B cell (primary cell): ENCODE measurements at regions not wholly inside any gene's neighbourhood (a gene's known extent, or its start where the extent isn't known, plus 50 kb on each side); places are given as distances from the start of the nearest gene placed in this dataset.

Source experiments
- ATAC-seq: fragments of 200-7000 bp; cut with Tn5 transposase; one replicate; pipeline ENCODE4 v1.10.0; 2021; ENCODE audit warnings: low read depth, mild to moderate bottlenecking, moderate number of reproducible peaks, moderate library complexity
- CTCF ChIA-PET: fragments of 350-600 bp; sonication (Branson Sonifier 250); formaldehyde crosslinking; loops from one replicate; lab custom pipeline; 2021; ENCODE audit warnings: antibody characterized with exemption, inconsistent platforms; lab: Charles Lee
- POLR2A ChIA-PET: fragments of 350-600 bp; sonication (Branson Sonifier 250); formaldehyde crosslinking; loops from one replicate; lab custom pipeline; 2021; ENCODE audit warnings: antibody characterized with exemption; lab: Charles Lee
- DNase-seq: peaks from one replicate; pipeline ENCODE4 v3.0.0; 2013
- H2AFZ ChIP-seq: 2 replicates; pipeline ENCODE4 v1.6.1; 2012; ENCODE audit warnings: mild to moderate bottlenecking, low read depth, low read length; ENCODE audit not compliant: insufficient read depth, poor library complexity, severe bottlenecking
- H3K27ac ChIP-seq, 2 donors: 1 replicate in 1 of 2; 2 replicates in 1 of 2; pipeline ENCODE4 v1.5.1; 2012 to 2013; ENCODE audit warnings: low read length in 2 of 2, mild to moderate bottlenecking in 2 of 2, moderate library complexity in 1 of 2
- H3K27me3 ChIP-seq, 4 experiments: fragments of 200-600 bp in 1 of 4; sonication (generic) in 1 of 4; replicated peaks in 1 of 4; 1 replicate in 2 of 4; 2 replicates in 2 of 4; pipeline versions ENCODE4 v1.6.1 to v1.7.0; 2013 to 2016; ENCODE audit warnings: low read length in 3 of 4, mild to moderate bottlenecking in 2 of 4, mixed read lengths in 1 of 4, moderate library complexity in 1 of 4; ENCODE audit not compliant: insufficient read depth in 4 of 4, control insufficient read depth in 3 of 4; ENCODE audit errors: control extremely low read depth in 1 of 4
- H3K36me3 ChIP-seq, 2 experiments: replicated peaks in 1 of 2; 1 replicate in 1 of 2; 2 replicates in 1 of 2; pipeline versions ENCODE4 v1.6.1 to v1.7.1; 2013; ENCODE audit warnings: low read length in 1 of 2; ENCODE audit not compliant: insufficient read depth in 2 of 2, control insufficient read depth in 1 of 2; ENCODE audit errors: control extremely low read depth in 1 of 2, extremely low read depth in 1 of 2
- H3K4me1 ChIP-seq, 2 donors: fragments of 200-600 bp in 1 of 2; sonication (generic) in 1 of 2; 1 replicate in 1 of 2; 2 replicates in 1 of 2; pipeline versions ENCODE4 v1.5.1 to v1.6.1; 2013 to 2017; ENCODE audit warnings: low read length in 2 of 2; ENCODE audit not compliant: control insufficient read depth in 2 of 2, insufficient read depth in 2 of 2
- H3K4me2 ChIP-seq: replicated peaks from 2 replicates; pipeline ENCODE3; 2012; ENCODE audit warnings: mild to moderate bottlenecking, low read depth, low read length; ENCODE audit not compliant: poor library complexity, severe bottlenecking
- H3K4me3 ChIP-seq, 5 experiments: fragments of 200-600 bp in 1 of 5; sonication (generic) in 1 of 5; 1 replicate in 3 of 5; 2 replicates in 2 of 5; pipeline versions ENCODE4 v1.5.1 to v1.7.0; 2011 to 2016; ENCODE audit warnings: low read length in 4 of 5, mild to moderate bottlenecking in 4 of 5, low read depth in 2 of 5, control low read depth in 1 of 5, moderate library complexity in 1 of 5; ENCODE audit not compliant: insufficient read depth in 1 of 5; ENCODE audit errors: control extremely low read depth in 1 of 5, extremely low read depth in 1 of 5
- H3K79me2 ChIP-seq: fragments of 200-600 bp; sonication (generic); one replicate; pipeline ENCODE4 v1.6.0; 2016; ENCODE audit warnings: low read length; ENCODE audit not compliant: control insufficient read depth, insufficient read depth
- H3K9ac ChIP-seq: fragments of 200-600 bp; sonication (generic); 2 replicates; pipeline ENCODE4 v1.6.1; 2017; ENCODE audit warnings: mild to moderate bottlenecking, low read length, moderate library complexity
- H3K9me3 ChIP-seq, 3 donors: one replicate each; pipeline versions ENCODE4 v1.6.1 to v1.7.1; 2013; ENCODE audit warnings: low read length in 2 of 3; ENCODE audit not compliant: control insufficient read depth in 2 of 3, insufficient read depth in 1 of 3; ENCODE audit errors: control extremely low read depth in 1 of 3
- H4K20me1 ChIP-seq: 2 replicates; pipeline ENCODE4 v1.6.0; 2012; ENCODE audit warnings: mild to moderate bottlenecking, low read length; ENCODE audit not compliant: insufficient read depth, control insufficient read depth, poor library complexity, severe bottlenecking
- H3K27ac Mint-ChIP-seq: one replicate; pipeline ENCODE4 v1.8.0; 2021; ENCODE audit warnings: mixed read lengths
- H3K27me3 Mint-ChIP-seq: one replicate; pipeline ENCODE4 v1.8.0; 2021; ENCODE audit warnings: mixed read lengths
- H3K4me1 Mint-ChIP-seq: one replicate; pipeline ENCODE4 v1.8.0; 2021; ENCODE audit warnings: mixed read lengths
- H3K4me3 Mint-ChIP-seq: one replicate; pipeline ENCODE4 v1.8.0; 2021; ENCODE audit warnings: mixed read lengths
- H3K9me3 Mint-ChIP-seq: one replicate; pipeline ENCODE4 v1.8.0; 2022; ENCODE audit warnings: mixed read lengths; ENCODE audit not compliant: insufficient read depth
- EZH2 ChIP-seq: IDR thresholded peaks from 2 replicates; pipeline ENCODE4 v1.6.1; 2012; ENCODE audit warnings: borderline replicate concordance, low read depth, mild to moderate bottlenecking, moderate library complexity, low read length; ENCODE audit not compliant: insufficient read depth, poor library complexity, severe bottlenecking
- WGBS: methylation state at CpG from one replicate; pipeline ENCODE4 v1.1.5; 2013; ENCODE audit warnings: missing lambda C conversion rate; ENCODE audit not compliant: insufficient coverage; 5-methylcytosine and 5-hydroxymethylcytosine counted together
- intact Hi-C: fragments of 100-400 bp; cut with micrococcal nuclease; formaldehyde crosslinking; loops from one replicate; pipeline ENCODE4 v1.10.0; 2022
- TF ChIP-seq, protein P1 (sequence below): fragments of 200-600 bp; IDR thresholded peaks from one replicate; pipeline ENCODE4 v1.8.0; 2022; ENCODE audit warnings: antibody characterized with exemption, mild to moderate bottlenecking

DNA sequence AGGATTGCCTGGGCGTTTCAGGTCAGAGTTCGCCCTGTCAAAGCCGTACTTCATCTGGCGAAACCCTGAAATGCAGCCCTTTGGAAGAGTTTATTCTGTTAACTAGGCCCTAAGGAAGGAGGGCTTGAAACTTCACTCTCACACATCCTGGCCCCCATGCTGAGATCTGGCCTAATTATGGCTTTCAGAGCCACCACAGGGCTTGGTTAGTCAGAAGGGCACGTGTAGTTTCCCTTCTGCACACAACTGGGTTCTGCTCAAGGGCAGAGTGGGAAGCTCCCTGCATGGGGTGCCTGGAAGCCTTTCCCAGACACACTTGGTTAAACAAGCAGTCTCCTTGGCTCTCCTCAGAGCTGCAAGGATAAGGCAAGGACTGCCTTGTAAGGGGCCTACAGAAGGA lies 397.3 kb downstream of the SHISA9 start:
- TF ChIP-seq, protein P1, sequence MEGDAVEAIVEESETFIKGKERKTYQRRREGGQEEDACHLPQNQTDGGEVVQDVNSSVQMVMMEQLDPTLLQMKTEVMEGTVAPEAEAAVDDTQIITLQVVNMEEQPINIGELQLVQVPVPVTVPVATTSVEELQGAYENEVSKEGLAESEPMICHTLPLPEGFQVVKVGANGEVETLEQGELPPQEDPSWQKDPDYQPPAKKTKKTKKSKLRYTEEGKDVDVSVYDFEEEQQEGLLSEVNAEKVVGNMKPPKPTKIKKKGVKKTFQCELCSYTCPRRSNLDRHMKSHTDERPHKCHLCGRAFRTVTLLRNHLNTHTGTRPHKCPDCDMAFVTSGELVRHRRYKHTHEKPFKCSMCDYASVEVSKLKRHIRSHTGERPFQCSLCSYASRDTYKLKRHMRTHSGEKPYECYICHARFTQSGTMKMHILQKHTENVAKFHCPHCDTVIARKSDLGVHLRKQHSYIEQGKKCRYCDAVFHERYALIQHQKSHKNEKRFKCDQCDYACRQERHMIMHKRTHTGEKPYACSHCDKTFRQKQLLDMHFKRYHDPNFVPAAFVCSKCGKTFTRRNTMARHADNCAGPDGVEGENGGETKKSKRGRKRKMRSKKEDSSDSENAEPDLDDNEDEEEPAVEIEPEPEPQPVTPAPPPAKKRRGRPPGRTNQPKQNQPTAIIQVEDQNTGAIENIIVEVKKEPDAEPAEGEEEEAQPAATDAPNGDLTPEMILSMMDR, result no peak
- no peak for TF ChIP-seq EZH2
- no peak overlapping the region for H3K4me3 Mint-ChIP-seq
- ATAC-seq (no peak), DNase-seq (no peak)
- H3K4me3 ChIP-seq, result no peak overlapping the region
- ChIA-PET CTCF (no interaction called here), POLR2A (no interaction called here)
- WGBS, result 54% methylated on average over 2 of the region's 5 CpGs
- no peaks in the 10 kb centered on the region for H3K36me3 ChIP-seq
- no peak overlapping the region for H3K4me2 ChIP-seq
- H3K27me3 Mint-ChIP-seq, result no peaks in the 10 kb centered on the region
- no peak overlapping the region for H3K27ac ChIP-seq
- H3K4me1 Mint-ChIP-seq, result no peaks in the 10 kb centered on the region
- H3K9ac ChIP-seq, result no peak overlapping the region
- H3K79me2 ChIP-seq, result no peaks in the 10 kb centered on the region
- H3K4me1 ChIP-seq, result no peaks in the 10 kb centered on the region
- no peaks in the 10 kb centered on the region for H3K27me3 ChIP-seq
- no peaks in the 10 kb centered on the region for H4K20me1 ChIP-seq
- no peak overlapping the region for H3K27ac Mint-ChIP-seq
- peaks cover 0 to 4% (median 0%) of the 10 kb centered on the region in 3 donors for H3K9me3 ChIP-seq
- no peak overlapping the region for H2AFZ ChIP-seq
- intact Hi-C loops, result no loop called here
- H3K9me3 Mint-ChIP-seq, result no peaks in the 10 kb centered on the region

DNA sequence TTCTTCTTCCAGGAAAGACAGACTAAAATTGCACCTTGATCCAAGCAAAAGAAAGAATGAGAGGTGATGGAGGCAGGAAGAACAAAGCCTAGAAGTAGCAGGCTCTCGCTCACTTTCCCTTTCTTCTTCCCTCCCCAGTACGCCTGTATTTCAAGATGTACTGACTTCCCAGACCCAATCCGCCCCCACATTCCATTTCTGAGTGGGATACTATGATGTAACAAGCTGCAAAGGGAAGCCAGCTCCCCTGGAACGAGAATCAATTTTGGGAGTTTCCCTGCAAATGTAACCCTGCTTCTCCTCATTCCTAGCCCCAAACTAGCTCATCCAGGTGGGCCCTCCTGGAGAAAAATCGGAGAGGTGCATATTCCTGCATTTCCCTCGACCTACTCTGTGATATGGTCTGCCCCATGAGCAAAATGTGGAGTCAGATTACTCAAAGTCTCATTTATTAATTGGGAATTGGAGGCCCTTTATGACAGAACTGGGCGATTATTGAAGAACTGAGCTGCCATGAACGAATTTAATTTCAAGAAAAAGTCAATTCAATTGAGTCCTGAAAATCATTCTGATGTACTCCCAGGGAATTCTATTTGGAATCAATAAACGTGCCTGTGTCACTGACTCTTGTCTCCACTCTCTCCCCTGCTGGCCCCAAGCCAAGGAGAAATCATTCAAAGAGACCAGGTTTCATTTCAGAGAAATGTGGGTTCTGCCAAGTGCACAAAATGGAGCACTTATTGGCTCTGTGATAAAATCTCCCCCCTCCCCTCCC lies 398.9 kb downstream of the SHISA9 start:
- Histone ChIP-seq H3K36me3 (no peaks in the 10 kb centered on the region), H3K27ac (no peak overlapping the region), H3K9me3 (peaks cover 0 to 4% (median 0%) of the 10 kb centered on the region in 3 donors), H2AFZ (no peak overlapping the region), H3K4me1 (no peaks in the 10 kb centered on the region), H3K4me3 (no peak overlapping the region), H3K27me3 (no peaks in the 10 kb centered on the region), H4K20me1 (no peaks in the 10 kb centered on the region), H3K79me2 (no peaks in the 10 kb centered on the region), H3K9ac (no peak overlapping the region), H3K4me2 (no peak overlapping the region)
- TF ChIP-seq EZH2, result no peak
- TF ChIP-seq, protein P1, result no peak
- intact Hi-C loops, result no loop called here
- CTCF ChIA-PET, result no interaction called here
- POLR2A ChIA-PET, result no interaction called here
- Mint-ChIP-seq H3K4me1 (no peaks in the 10 kb centered on the region), H3K9me3 (no peaks in the 10 kb centered on the region), H3K27me3 (no peaks in the 10 kb centered on the region), H3K4me3 (no peak overlapping the region), H3K27ac (no peak overlapping the region)
- ATAC-seq (no peak), DNase-seq (no peak)
- 72% methylated on average over 3 of the region's 9 CpGs for WGBS
